ENCODE measurements at regions not wholly inside any gene's neighbourhood (a gene's known extent, or its start where the extent isn't known, plus 50 kb on each side); places are given as distances from the start of the nearest gene placed in this dataset.

DNA sequence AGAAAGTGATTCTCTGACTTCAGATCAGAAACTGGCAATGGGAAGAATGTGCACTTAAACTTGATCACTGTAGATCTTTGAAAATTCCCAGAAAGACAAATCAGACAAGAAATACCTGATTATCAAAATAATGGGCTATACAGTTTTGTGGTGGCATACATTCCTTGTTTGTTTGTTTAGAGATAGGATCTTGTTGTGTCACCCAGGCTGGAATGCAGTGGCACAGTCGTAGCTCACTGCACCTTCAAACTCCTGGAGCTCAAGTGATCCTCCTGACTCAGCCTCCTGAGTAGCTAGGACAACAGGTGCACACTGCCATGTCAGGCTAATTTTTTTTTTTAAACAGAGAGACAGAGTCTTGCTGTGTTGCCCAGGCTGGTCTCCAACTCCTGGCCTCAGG lies 81.0 kb upstream of the SPRY1 start:
- no peak for DNase-seq (ENCODE audit: low spot score)
- no peaks in the 10 kb centered on the region for H3K79me2 ChIP-seq (ENCODE audit: insufficient read depth, low read depth, low read length)
- no peak overlapping the region for H3K4me3 ChIP-seq (ENCODE audit: low read depth, low read length, poor library complexity, severe bottlenecking)
- no peak overlapping the region for H3K4me2 ChIP-seq (ENCODE audit: low read length)
- TF ChIP-seq EZH2phosphoT487 (IDR thresholded peaks at IDR 0.05; ENCODE audit: borderline replicate concordance, low read depth, low read length) = no peak
- TF ChIP-seq, protein P1, sequence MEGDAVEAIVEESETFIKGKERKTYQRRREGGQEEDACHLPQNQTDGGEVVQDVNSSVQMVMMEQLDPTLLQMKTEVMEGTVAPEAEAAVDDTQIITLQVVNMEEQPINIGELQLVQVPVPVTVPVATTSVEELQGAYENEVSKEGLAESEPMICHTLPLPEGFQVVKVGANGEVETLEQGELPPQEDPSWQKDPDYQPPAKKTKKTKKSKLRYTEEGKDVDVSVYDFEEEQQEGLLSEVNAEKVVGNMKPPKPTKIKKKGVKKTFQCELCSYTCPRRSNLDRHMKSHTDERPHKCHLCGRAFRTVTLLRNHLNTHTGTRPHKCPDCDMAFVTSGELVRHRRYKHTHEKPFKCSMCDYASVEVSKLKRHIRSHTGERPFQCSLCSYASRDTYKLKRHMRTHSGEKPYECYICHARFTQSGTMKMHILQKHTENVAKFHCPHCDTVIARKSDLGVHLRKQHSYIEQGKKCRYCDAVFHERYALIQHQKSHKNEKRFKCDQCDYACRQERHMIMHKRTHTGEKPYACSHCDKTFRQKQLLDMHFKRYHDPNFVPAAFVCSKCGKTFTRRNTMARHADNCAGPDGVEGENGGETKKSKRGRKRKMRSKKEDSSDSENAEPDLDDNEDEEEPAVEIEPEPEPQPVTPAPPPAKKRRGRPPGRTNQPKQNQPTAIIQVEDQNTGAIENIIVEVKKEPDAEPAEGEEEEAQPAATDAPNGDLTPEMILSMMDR (conservative IDR thresholded peaks at IDR 0.05; ENCODE audit: low read length) = no peak
- H3K9me2 ChIP-seq (ENCODE audit: insufficient read depth, low read length) = no peaks in the 10 kb centered on the region
- no peak overlapping the region for H3K27ac ChIP-seq (ENCODE audit: low read depth, low read length, poor library complexity, severe bottlenecking)
- intact Hi-C loops (cut with micrococcal nuclease; ENCODE audit: unreplicated experiment) = no loop called here
- H2AFZ ChIP-seq (ENCODE audit: low read length) = no peak overlapping the region
- CTCF ChIA-PET (ENCODE audit: unreplicated experiment) = interaction anchor here (0.6 kb wide), 1 partner anchor 8 kb away, joined by 8 read pairs; no protein-coding TSS in a partner anchor
- POLR2A ChIA-PET = interaction anchor here (0.7 to 2.6 kb wide), 4 partner anchors 9 to 47 kb away, joined by 4 to 9 read pairs (median 6); no protein-coding TSS in a partner anchor
- no peaks in the 10 kb centered on the region for H3K9me3 ChIP-seq (ENCODE audit: low read length)
- peaks cover 7% of the 10 kb centered on the region for H3K36me3 ChIP-seq (ENCODE audit: insufficient read depth, low read length)
- H3K4me1 ChIP-seq (ENCODE audit: insufficient read depth, low read length, poor library complexity, severe bottlenecking) = peaks cover 11% of the 10 kb centered on the region
- H4K20me1 ChIP-seq (ENCODE audit: insufficient read depth, low read length) = no peaks in the 10 kb centered on the region
- BruUV-seq (replicated peaks) = no TSS peak

DNA sequence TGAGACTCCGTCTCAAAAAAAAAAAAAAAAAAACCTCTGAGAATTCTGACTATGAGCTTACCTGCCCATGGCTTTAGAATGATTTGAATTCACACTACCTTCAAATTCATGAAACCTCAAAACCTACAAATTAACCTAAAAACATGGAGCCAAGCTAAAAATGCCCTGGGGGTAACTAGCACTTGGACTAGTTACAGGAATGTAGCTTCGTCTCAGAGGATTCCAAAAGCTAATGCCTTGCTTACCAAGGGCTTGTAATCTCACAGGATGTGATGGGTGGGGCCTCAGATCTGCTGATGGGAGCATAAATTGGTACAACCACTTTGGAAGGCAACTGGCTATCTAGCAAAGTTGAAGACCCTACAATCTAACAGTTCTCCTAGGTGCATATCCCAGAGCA lies 79.4 kb upstream of the SPRY1 start:
- Histone ChIP-seq H3K9me3 (ENCODE audit: low read length) (peaks cover 10% of the 10 kb centered on the region; the same call in 1 of the 2 replicates), H2AFZ (ENCODE audit: low read length) (no peak overlapping the region), H3K9me2 (ENCODE audit: insufficient read depth, low read length) (no peaks in the 10 kb centered on the region), H4K20me1 (ENCODE audit: insufficient read depth, low read length) (no peaks in the 10 kb centered on the region), H3K4me3 (ENCODE audit: low read depth, low read length, poor library complexity, severe bottlenecking) (no peak overlapping the region), H3K79me2 (ENCODE audit: insufficient read depth, low read depth, low read length) (no peaks in the 10 kb centered on the region), H3K4me2 (ENCODE audit: low read length) (no peak overlapping the region), H3K27ac (ENCODE audit: low read depth, low read length, poor library complexity, severe bottlenecking) (no peak overlapping the region), H3K4me1 (ENCODE audit: insufficient read depth, low read length, poor library complexity, severe bottlenecking) (peaks cover 11% of the 10 kb centered on the region), H3K36me3 (ENCODE audit: insufficient read depth, low read length) (peaks cover 18% of the 10 kb centered on the region)
- intact Hi-C loops (cut with micrococcal nuclease; ENCODE audit: unreplicated experiment) = no loop called here
- DNase-seq (ENCODE audit: low spot score) = no peak
- no TSS peak for BruUV-seq (replicated peaks)
- ChIA-PET POLR2A (interaction anchor here (0.7 to 3.1 kb wide), 9 partner anchors 7 to 1482 kb away, joined by 3 to 18 read pairs (median 6); no protein-coding TSS in a partner anchor), CTCF (ENCODE audit: unreplicated experiment) (interaction anchor here (1.4 kb wide), 1 partner anchor 11 kb away, joined by 4 read pairs; no protein-coding TSS in a partner anchor)
- TF ChIP-seq, protein P1 (conservative IDR thresholded peaks at IDR 0.05; ENCODE audit: low read length) = no peak
- TF ChIP-seq EZH2phosphoT487 (IDR thresholded peaks at IDR 0.05; ENCODE audit: borderline replicate concordance, low read depth, low read length) = no peak

- intact Hi-C loops (cut with micrococcal nuclease; ENCODE audit: unreplicated experiment) = no loop called here
- no peak overlapping the region for H3K4me2 ChIP-seq (ENCODE audit: low read length)
- no peak overlapping the region for H3K4me3 ChIP-seq (ENCODE audit: low read depth, low read length, poor library complexity, severe bottlenecking)
- H3K79me2 ChIP-seq (ENCODE audit: insufficient read depth, low read depth, low read length) = no peaks in the 10 kb centered on the region
- H3K9me3 ChIP-seq (ENCODE audit: low read length) = peaks cover 14% of the 10 kb centered on the region; the same call in 1 of the 2 replicates
- H4K20me1 ChIP-seq (ENCODE audit: insufficient read depth, low read length) = no peaks in the 10 kb centered on the region
- ChIA-PET POLR2A (no interaction called here), CTCF (ENCODE audit: unreplicated experiment) (no interaction called here)
- H3K4me1 ChIP-seq (ENCODE audit: insufficient read depth, low read length, poor library complexity, severe bottlenecking) = peaks cover 22% of the 10 kb centered on the region
- no peaks in the 10 kb centered on the region for H3K9me2 ChIP-seq (ENCODE audit: insufficient read depth, low read length)
- H3K36me3 ChIP-seq (ENCODE audit: insufficient read depth, low read length) = peaks cover 20% of the 10 kb centered on the region
- DNase-seq (ENCODE audit: low spot score) = no peak
- H3K27ac ChIP-seq (ENCODE audit: low read depth, low read length, poor library complexity, severe bottlenecking) = no peak overlapping the region
- no peak for TF ChIP-seq EZH2phosphoT487 (IDR thresholded peaks at IDR 0.05; ENCODE audit: borderline replicate concordance, low read depth, low read length)
- TF ChIP-seq, protein P1 (conservative IDR thresholded peaks at IDR 0.05; ENCODE audit: low read length) = no peak
- no TSS peak for BruUV-seq (replicated peaks)
- no peak overlapping the region for H2AFZ ChIP-seq (ENCODE audit: low read length)
These were observed 77.0 kb upstream of the SPRY1 start for GRCh38 chr4:123319639-123320038.

All from OCI-LY7 (cell line).